ENCODE measurements at regions not wholly inside any gene's neighbourhood (a gene's known extent, or its start where the extent isn't known, plus 50 kb on each side); places are given as distances from the start of the nearest gene placed in this dataset.
"Not testable (repeated sequence)": the region's sequence is repeated elsewhere in the genome, so short reads cannot be mapped to it uniquely, and the experiment has no call there.

DNA sequence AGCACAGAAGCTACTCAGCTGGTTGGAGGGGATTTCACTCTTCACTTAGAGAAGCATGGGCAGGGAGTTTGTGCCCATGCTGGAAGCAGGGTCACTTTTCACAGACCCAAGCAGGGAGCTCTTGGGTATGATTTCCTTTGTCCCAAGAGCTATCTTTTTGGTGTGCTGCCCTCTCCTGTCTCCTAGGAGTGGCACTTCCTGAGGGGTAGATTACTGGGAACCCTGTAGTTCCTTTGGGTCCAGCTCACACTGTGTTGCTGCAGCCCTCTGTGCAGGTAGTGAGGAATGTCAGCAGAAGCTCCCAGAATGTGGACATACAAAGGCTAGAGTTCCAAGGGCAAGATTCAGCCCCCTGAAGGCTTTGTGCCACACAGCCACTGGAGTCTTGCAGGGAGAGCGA, 537.1 kb upstream of the ANO3 start:
- in situ Hi-C loops (cut with MboI; ENCODE audit: low pct_unique_long_range_greater_than_20kb, low sequenced_read_pairs) = no loop called here

GRCh38 chr11:25816411-25816810, 515.5 kb upstream of the ANO3 start:
- in situ Hi-C loops (cut with MboI; ENCODE audit: low pct_unique_long_range_greater_than_20kb, low sequenced_read_pairs) = no loop called here
- no peak for DNase-seq

More for the DNA sequence above, 537.1 kb upstream of the ANO3 start:
- DNase-seq = no peak

DNA sequence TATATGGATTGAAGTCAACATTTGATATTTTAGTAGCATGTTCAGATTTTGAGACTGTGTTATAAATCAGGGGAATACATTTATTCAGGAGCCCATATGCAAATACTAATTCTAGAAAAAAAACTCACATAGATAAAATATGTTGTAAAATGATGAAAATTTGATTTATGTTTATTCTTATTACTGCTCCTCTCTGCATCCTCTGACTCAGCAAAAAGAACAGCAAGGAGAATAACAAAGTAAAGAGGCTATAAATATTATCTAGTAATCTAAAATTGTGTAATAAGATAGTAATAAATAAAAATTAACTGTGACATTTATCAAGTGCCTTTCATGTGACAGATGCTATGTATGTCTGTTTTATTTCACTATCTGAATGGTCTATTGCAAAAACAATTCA, 507.2 kb upstream of the ANO3 start:
- in situ Hi-C loops (cut with MboI; ENCODE audit: low pct_unique_long_range_greater_than_20kb, low sequenced_read_pairs) = no loop called here
- DNase-seq = no peak

- in situ Hi-C loops (cut with MboI; ENCODE audit: low pct_unique_long_range_greater_than_20kb, low sequenced_read_pairs); DNase-seq: not testable (repeated sequence)
Observed at GRCh38 chr11:25831485-25831884, 500.4 kb upstream of the ANO3 start.

DNA sequence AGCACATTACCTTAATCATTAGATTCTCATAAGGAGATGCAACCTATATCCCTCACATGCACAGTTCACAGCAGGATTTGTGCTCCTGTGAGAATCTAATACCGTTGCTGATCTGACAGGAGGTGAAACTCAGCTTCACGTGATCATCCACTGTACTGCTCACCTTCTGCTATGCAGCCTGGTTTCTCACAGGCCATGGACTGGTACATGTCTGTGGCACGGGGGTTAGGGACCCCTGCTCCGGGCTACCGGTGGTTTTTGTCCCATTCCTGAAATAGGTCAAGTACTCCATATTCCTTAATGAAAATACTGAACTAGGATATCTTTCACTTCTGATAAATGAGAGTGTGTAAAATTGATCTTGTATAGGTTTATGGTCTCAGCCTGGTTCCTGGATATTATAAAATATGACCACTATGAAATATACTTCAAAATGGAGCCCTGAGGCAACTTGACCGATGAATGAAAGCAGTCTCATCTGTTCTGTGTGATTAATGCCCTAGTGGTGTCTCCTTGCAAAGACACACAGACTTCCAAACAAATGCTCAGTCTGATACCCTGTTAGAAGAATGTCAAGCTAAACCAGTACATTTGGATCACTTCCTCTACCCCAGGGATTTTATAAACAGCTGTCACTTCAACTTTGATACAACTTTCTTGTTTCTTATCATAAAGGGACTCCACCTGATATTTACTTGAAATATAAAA, 492.9 kb upstream of the ANO3 start:
- in situ Hi-C loops (cut with MboI; ENCODE audit: low pct_unique_long_range_greater_than_20kb, low sequenced_read_pairs) = no loop called here
- DNase-seq = no peak

DNA sequence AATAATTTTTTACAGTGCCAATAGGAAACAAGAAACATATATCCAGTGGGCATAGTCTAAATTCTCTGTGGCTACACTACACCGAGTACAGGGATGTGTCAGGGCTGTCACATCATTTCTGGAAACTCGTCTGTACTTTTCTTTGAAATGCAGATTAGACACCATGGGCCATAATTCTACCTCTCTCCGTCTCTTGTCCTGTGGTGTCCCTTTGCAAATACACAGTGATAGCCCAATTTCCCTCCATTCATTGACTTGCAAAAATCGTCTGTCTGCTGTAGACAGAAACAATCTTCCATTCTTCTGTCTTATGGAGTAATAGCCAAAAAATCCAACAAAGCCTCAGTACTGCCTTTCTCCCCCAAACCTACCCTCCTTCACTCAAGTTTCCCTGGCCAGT, 487.1 kb upstream of the ANO3 start:
- no peak for DNase-seq
- in situ Hi-C loops (cut with MboI; ENCODE audit: low pct_unique_long_range_greater_than_20kb, low sequenced_read_pairs) = no loop called here

GRCh38 chr11:25855916-25856315, 476.0 kb upstream of the ANO3 start:
- DNase-seq = no peak
- in situ Hi-C loops (cut with MboI; ENCODE audit: low pct_unique_long_range_greater_than_20kb, low sequenced_read_pairs) = no loop called here

DNA sequence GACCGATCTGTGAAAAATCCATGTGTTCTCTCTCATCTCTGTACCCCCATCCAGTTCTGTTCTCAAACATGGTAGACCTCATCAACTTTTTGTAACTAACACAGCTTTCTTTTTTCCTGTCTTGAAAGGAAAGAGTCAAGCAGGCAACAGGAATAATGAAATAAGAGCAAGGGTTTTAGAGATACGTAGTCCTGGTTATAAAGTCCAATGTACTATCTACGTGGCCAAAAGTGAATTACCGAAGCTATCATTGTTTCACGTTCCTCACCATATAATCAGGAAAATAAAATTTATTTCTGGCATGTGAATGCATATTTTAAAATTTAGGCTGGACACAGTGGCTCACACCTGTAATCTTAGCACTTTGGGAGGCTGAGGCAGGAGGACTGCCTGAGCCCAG, 472.2 kb upstream of the ANO3 start:
- no peak for DNase-seq
- in situ Hi-C loops (cut with MboI; ENCODE audit: low pct_unique_long_range_greater_than_20kb, low sequenced_read_pairs) = no loop called here

DNA sequence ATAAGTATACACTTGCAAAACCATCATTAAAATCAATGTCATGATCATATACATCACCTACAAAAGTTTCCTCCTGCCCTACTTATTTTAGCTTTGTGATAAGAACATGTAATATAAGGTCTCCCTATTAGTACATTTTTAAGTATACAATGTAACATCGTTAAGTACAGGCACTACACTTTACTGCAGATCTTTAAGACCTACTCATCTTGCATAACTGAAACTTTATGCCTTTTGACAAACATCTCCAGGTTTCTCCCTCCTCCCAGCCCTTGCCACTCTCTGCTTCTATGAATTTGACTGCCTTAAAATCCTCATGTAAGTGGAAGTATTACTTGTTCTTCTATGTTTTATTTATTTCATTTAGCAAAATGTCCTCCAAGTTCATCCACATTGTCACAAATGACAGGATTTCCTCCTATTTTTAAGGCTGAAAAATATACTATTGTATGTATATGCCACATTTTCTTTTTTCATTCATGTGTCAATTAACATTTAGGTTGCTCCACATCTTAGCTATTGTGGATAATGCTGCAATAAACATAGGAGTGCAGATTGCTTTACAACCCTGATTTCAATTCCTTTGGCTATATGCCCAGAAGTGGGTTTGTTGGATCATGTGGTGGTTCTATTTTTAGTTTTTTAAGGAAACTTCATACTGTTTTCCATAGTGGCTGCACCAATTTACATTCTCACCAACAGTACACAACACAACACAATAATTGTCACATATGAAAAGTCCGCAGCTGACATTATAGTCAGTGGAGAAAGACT, 471.1 kb upstream of the ANO3 start:
- DNase-seq = no peak
- in situ Hi-C loops (cut with MboI; ENCODE audit: low pct_unique_long_range_greater_than_20kb, low sequenced_read_pairs) = no loop called here

DNA sequence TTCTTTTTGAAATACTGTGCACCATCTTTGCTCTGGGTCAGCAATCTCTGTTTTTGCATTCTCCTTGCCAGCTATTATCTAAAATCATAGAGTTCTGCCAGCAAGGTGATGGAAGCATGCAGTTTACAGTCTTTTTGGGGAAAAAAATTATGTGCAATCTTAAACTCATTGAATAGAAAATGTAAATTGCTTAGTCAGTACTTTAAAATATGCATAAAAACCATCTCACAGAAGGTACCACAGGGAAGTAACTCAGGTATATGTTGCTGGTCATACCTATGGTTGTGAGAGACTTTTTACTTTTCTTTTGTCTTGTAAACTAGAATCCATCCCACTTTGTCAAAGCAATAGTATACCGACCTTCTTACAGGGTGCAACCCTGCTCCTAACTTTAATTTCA, 469.8 kb upstream of the ANO3 start:
- no peak for DNase-seq
- in situ Hi-C loops (cut with MboI; ENCODE audit: low pct_unique_long_range_greater_than_20kb, low sequenced_read_pairs) = no loop called here

GRCh38 chr11:25863986-25864385, 467.9 kb upstream of the ANO3 start:
- no peak for DNase-seq
- in situ Hi-C loops (cut with MboI; ENCODE audit: low pct_unique_long_range_greater_than_20kb, low sequenced_read_pairs) = no loop called here

- DNase-seq = no peak
- in situ Hi-C loops (cut with MboI; ENCODE audit: low pct_unique_long_range_greater_than_20kb, low sequenced_read_pairs) = no loop called here
Observed at GRCh38 chr11:25876456-25876965, 455.4 kb upstream of the ANO3 start.

DNA sequence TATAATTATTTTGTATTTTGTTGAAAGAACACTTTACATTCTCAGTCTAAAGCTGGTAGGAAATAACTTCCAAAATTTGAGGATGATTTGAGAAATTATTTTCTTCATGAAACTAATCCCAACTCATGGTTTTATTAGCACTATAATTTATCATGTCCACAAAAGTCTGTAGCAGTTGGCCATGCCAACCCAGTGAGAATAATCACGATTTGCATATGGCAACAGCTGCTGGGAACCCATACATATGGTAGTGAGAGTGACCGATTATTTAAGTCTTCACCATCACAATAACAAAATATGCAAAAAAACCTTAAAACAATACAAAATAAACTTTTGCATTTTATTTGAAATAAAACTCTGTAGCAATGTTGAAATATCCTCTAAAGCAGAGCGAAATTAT, 445.9 kb upstream of the ANO3 start:
- in situ Hi-C loops (cut with MboI; ENCODE audit: low pct_unique_long_range_greater_than_20kb, low sequenced_read_pairs) = no loop called here
- no peak for DNase-seq

- no peak for DNase-seq
- in situ Hi-C loops (cut with MboI; ENCODE audit: low pct_unique_long_range_greater_than_20kb, low sequenced_read_pairs) = no loop called here
Observed at GRCh38 chr11:25890626-25891260, 441.2 kb upstream of the ANO3 start.

DNA sequence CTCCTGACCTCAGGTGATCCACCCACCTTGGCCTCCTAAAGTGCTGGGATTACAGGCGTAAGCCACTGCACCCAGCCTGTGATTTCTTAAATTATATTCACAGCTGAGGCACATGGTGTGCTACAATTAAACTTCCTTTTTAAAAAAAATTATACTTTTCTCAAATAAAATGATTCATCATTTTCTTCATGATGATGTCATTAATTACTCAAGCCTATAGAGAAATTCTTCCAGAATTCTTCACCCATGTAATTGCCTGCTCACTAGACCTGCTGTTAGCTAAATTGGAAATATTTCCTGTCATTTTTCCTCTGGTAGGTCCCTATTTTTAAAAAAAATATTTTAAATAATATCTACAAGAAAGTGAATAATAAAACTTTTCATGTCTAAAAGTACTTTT, 440.0 kb upstream of the ANO3 start:
- no peak for DNase-seq
- in situ Hi-C loops (cut with MboI; ENCODE audit: low pct_unique_long_range_greater_than_20kb, low sequenced_read_pairs) = no loop called here

GRCh38 chr11:25899617-25900160, 432.2 kb upstream of the ANO3 start:
- DNase-seq = no peak
- in situ Hi-C loops (cut with MboI; ENCODE audit: low pct_unique_long_range_greater_than_20kb, low sequenced_read_pairs) = no loop called here

- no peak for DNase-seq
- in situ Hi-C loops (cut with MboI; ENCODE audit: low pct_unique_long_range_greater_than_20kb, low sequenced_read_pairs) = no loop called here
Observed at GRCh38 chr11:25900814-25901213, 431.1 kb upstream of the ANO3 start.

DNA sequence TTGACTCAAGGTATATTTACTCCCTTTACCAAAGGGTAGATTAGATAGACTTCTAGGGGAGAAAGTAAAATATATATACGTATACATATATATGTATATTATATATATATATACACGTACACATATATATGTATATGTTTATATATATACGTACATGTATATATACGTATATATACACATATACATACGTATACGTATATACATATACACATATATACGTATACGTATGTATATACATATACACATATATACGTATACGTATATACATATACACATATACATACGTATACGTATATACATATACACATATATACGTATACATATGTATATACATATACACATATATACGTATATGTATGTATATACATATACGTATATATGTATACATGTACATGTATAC, 430.5 kb upstream of the ANO3 start:
- in situ Hi-C loops (cut with MboI; ENCODE audit: low pct_unique_long_range_greater_than_20kb, low sequenced_read_pairs) = no loop called here
- DNase-seq = no peak

DNA sequence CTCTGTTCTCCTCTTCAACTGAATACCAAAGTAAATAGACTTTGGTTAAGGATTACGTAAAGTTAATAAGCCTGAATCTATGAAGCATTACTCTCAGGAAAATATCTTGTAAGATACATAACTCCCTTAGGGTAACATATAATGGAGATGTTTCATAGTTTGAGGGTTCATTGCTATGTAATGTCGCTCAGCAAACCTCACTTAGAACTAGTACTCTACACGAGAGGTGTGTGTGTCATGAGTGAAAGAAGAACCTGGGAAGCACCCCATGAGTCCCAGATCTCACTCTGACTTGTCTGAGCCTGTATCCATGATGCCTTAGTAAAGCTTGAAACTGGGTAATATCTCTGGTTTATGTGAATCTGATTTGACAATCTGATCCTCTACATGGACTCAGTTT, 429.5 kb upstream of the ANO3 start:
- no peak for DNase-seq
- in situ Hi-C loops (cut with MboI; ENCODE audit: low pct_unique_long_range_greater_than_20kb, low sequenced_read_pairs) = no loop called here

GRCh38 chr11:25908726-25909125, 423.2 kb upstream of the ANO3 start:
- DNase-seq = no peak
- in situ Hi-C loops (cut with MboI; ENCODE audit: low pct_unique_long_range_greater_than_20kb, low sequenced_read_pairs) = no loop called here
